ENCODE measurements at regions not wholly inside any gene's neighbourhood (a gene's known extent, or its start where the extent isn't known, plus 50 kb on each side); places are given as distances from the start of the nearest gene placed in this dataset.

- Histone ChIP-seq H3K4me2 (ENCODE audit: low read depth, low read length) (no peak overlapping the region), H4K20me1 (ENCODE audit: insufficient read depth, low read length) (no peaks in the 10 kb centered on the region), H3K36me3 (replicated peaks; ENCODE audit: insufficient read depth, low read length) (no peaks in the 10 kb centered on the region), H2AFZ (ENCODE audit: low read length) (no peak overlapping the region), H3K9me2 (replicated peaks; ENCODE audit: insufficient read depth, low read length) (no peaks in the 10 kb centered on the region), H3K9ac (ENCODE audit: low read length) (no peak overlapping the region), H3K79me2 (ENCODE audit: low read length) (no peaks in the 10 kb centered on the region), H3K4me1 (ENCODE audit: low read length) (no peaks in the 10 kb centered on the region), H3F3A (ENCODE audit: insufficient read depth, low read length) (no peaks in the 10 kb centered on the region), H3K27ac (ENCODE audit: low read length) (no peak overlapping the region), H3K27me3 (replicated peaks; ENCODE audit: insufficient read depth, low read length) (no peaks in the 10 kb centered on the region), H3K9me3 (replicated peaks; ENCODE audit: insufficient read depth, low read length) (no peaks in the 10 kb centered on the region), H3K4me3 (ENCODE audit: low read length) (no peak overlapping the region)
- DNase-seq = no peak
- TF ChIP-seq CTCF (IDR thresholded peaks at IDR 0.05; ENCODE audit: low read length) = no peak
- no peak for TF ChIP-seq EZH2 (optimal IDR thresholded peaks at IDR 0.05; ENCODE audit: low read depth, low read length)
- no peak for TF ChIP-seq EZH2phosphoT487 (IDR thresholded peaks at IDR 0.05; ENCODE audit: low read length)
These were observed 113.0 kb upstream of the CACUL1 start for GRCh38 chr10:118867768-118868167.

GRCh38 chr10:118868589-118868988 is 113.8 kb upstream of the CACUL1 start:
- Histone ChIP-seq H3F3A (ENCODE audit: insufficient read depth, low read length) (no peaks in the 10 kb centered on the region), H3K9me2 (replicated peaks; ENCODE audit: insufficient read depth, low read length) (no peaks in the 10 kb centered on the region), H2AFZ (ENCODE audit: low read length) (no peak overlapping the region), H3K4me3 (ENCODE audit: low read length) (no peak overlapping the region), H3K36me3 (replicated peaks; ENCODE audit: insufficient read depth, low read length) (no peaks in the 10 kb centered on the region), H3K4me2 (ENCODE audit: low read depth, low read length) (no peak overlapping the region), H3K9me3 (replicated peaks; ENCODE audit: insufficient read depth, low read length) (no peaks in the 10 kb centered on the region), H3K4me1 (ENCODE audit: low read length) (no peaks in the 10 kb centered on the region), H3K9ac (ENCODE audit: low read length) (no peak overlapping the region), H4K20me1 (ENCODE audit: insufficient read depth, low read length) (no peaks in the 10 kb centered on the region), H3K79me2 (ENCODE audit: low read length) (no peaks in the 10 kb centered on the region), H3K27me3 (replicated peaks; ENCODE audit: insufficient read depth, low read length) (no peaks in the 10 kb centered on the region), H3K27ac (ENCODE audit: low read length) (no peak overlapping the region)
- DNase-seq = no peak
- TF ChIP-seq EZH2phosphoT487 (IDR thresholded peaks at IDR 0.05; ENCODE audit: low read length) (no peak), EZH2 (optimal IDR thresholded peaks at IDR 0.05; ENCODE audit: low read depth, low read length) (no peak), CTCF (IDR thresholded peaks at IDR 0.05; ENCODE audit: low read length) (no peak)

DNA sequence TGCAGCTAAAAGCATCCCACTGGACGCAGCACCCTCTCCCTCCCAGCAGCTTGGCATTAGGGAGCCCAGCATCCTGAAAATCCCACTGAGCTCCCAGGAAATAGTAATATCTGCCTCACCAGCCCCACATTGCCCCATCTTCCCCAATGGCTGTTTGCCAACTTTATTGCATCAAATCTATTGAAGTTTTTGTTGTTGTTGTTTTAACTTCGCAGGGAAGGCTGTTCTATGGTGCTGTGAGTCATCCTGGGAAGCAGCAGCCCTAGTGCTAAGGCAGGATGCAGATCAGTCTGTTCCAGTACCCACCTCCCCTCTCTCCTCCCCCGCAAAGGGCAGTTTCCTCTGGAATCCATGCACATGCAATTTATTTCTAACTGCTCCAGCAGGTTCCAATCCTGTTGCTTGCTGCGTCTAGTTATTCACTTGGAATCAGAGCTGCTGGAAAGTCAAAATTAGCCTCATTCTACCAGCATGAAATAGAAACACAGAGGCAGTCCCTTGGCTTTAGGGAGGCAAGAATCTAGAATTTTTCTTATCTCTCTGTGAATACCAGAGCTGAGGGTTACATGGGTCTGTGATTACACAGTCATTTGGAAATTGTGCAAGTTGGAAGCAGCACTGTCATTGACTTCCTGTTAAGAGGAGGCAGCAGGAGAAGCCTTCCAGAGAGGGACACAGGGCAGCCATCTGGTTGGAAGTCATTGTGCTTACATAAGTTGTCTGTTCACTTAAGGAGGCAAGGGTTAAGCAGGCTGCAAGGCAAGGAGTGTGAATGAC is 115.9 kb upstream of the CACUL1 start:
- Histone ChIP-seq H3K36me3 (replicated peaks; ENCODE audit: insufficient read depth, low read length) (no peaks in the 10 kb centered on the region), H3K4me1 (ENCODE audit: low read length) (no peaks in the 10 kb centered on the region), H4K20me1 (ENCODE audit: insufficient read depth, low read length) (no peaks in the 10 kb centered on the region), H3K9ac (ENCODE audit: low read length) (no peak overlapping the region), H3F3A (ENCODE audit: insufficient read depth, low read length) (no peaks in the 10 kb centered on the region), H3K79me2 (ENCODE audit: low read length) (no peaks in the 10 kb centered on the region), H3K9me3 (replicated peaks; ENCODE audit: insufficient read depth, low read length) (no peaks in the 10 kb centered on the region), H3K9me2 (replicated peaks; ENCODE audit: insufficient read depth, low read length) (no peaks in the 10 kb centered on the region), H3K4me3 (ENCODE audit: low read length) (no peak overlapping the region), H3K27ac (ENCODE audit: low read length) (no peak overlapping the region), H3K4me2 (ENCODE audit: low read depth, low read length) (no peak overlapping the region), H2AFZ (ENCODE audit: low read length) (no peak overlapping the region), H3K27me3 (replicated peaks; ENCODE audit: insufficient read depth, low read length) (no peaks in the 10 kb centered on the region)
- no peak for TF ChIP-seq CTCF (IDR thresholded peaks at IDR 0.05; ENCODE audit: low read length)
- DNase-seq = no peak
